HAP-1 (cell line): ENCODE measurements at regions not wholly inside any gene's neighbourhood (a gene's known extent, or its start where the extent isn't known, plus 50 kb on each side); places are given as distances from the start of the nearest gene placed in this dataset.

Experiments used
- DNase-seq, 2 experiments: peaks; one replicate each; pipeline ENCODE4 v3.0.0-alpha.2; 2016 to 2020; ENCODE audit warnings: low spot score in 2 of 2
- H3K27me3 ChIP-seq: fragments of 250-450 bp; sonication (Bioruptor Pico); 2 replicates; pipeline ENCODE4 v1.5.1; 2020; ENCODE audit warnings: low read depth, mild to moderate bottlenecking, moderate library complexity
- H3K36me3 ChIP-seq: fragments of 250-450 bp; sonication (Bioruptor Pico); replicated peaks from 2 replicates; pipeline ENCODE4 v1.5.1; 2020; ENCODE audit warnings: mild to moderate bottlenecking
- H3K4me1 ChIP-seq: fragments of 250-450 bp; sonication (Bioruptor Pico); 2 replicates; pipeline ENCODE4 v1.5.1; 2020; ENCODE audit warnings: mild to moderate bottlenecking
- H3K4me3 ChIP-seq: fragments of 250-450 bp; sonication (Bioruptor Pico); 2 replicates; pipeline ENCODE4 v1.5.1; 2020; ENCODE audit warnings: mild to moderate bottlenecking, moderate library complexity
- H3K9me3 ChIP-seq: fragments of 250-450 bp; sonication (Bioruptor Pico); 2 replicates; pipeline ENCODE4 v1.5.1; 2020; ENCODE audit warnings: mild to moderate bottlenecking, moderate library complexity
- in situ Hi-C: fragments of 300-500 bp; cut with MboI; formaldehyde crosslinking; loops from 3 replicates; pipeline ENCODE4 v1.14.3; 2020; ENCODE audit warnings: low sequenced_read_pairs, inconsistent platforms, mixed read lengths

- Histone ChIP-seq H3K4me3 (no peak overlapping the region), H3K9me3 (no peaks in the 10 kb centered on the region; the same call in 1 of the 2 replicates), H3K4me1 (no peaks in the 10 kb centered on the region), H3K27me3 (no peaks in the 10 kb centered on the region), H3K36me3 (no peaks in the 10 kb centered on the region)
- in situ Hi-C loops = no loop called here
- no peak for DNase-seq
Observed at GRCh38 chr5:3742750-3743149, 147.1 kb downstream of the IRX1 start.

- H3K27me3 ChIP-seq = no peaks in the 10 kb centered on the region
- in situ Hi-C loops = no loop called here
- H3K9me3 ChIP-seq = no peaks in the 10 kb centered on the region; the same call in 1 of the 2 replicates
- DNase-seq = no peak
- H3K36me3 ChIP-seq = no peaks in the 10 kb centered on the region
- no peaks in the 10 kb centered on the region for H3K4me1 ChIP-seq
- H3K4me3 ChIP-seq = no peak overlapping the region
Observed at GRCh38 chr5:3751846-3752245, 156.2 kb downstream of the IRX1 start.

GRCh38 chr5:3778000-3778550 is 182.4 kb downstream of the IRX1 start:
- in situ Hi-C loops = no loop called here

GRCh38 chr5:3778945-3779344 is 183.3 kb downstream of the IRX1 start:
- H3K36me3 ChIP-seq = no peaks in the 10 kb centered on the region
- no peaks in the 10 kb centered on the region for H3K27me3 ChIP-seq
- no peaks in the 10 kb centered on the region for H3K9me3 ChIP-seq
- no peak overlapping the region for H3K4me3 ChIP-seq
- no peaks in the 10 kb centered on the region for H3K4me1 ChIP-seq
- in situ Hi-C loops = no loop called here
- no peak for DNase-seq

More at GRCh38 chr5:3778000-3778550, 182.4 kb downstream of the IRX1 start:
- H3K4me1 ChIP-seq = no peaks in the 10 kb centered on the region
- H3K27me3 ChIP-seq = no peaks in the 10 kb centered on the region
- H3K4me3 ChIP-seq = no peak overlapping the region
- no peaks in the 10 kb centered on the region for H3K36me3 ChIP-seq
- H3K9me3 ChIP-seq = no peaks in the 10 kb centered on the region
- DNase-seq = no peak

- Histone ChIP-seq H3K36me3 (no peaks in the 10 kb centered on the region), H3K4me3 (no peak overlapping the region), H3K9me3 (no peaks in the 10 kb centered on the region), H3K27me3 (no peaks in the 10 kb centered on the region), H3K4me1 (no peaks in the 10 kb centered on the region)
- DNase-seq = no peak
- in situ Hi-C loops = no loop called here
Observed at GRCh38 chr5:3780278-3780677, 184.6 kb downstream of the IRX1 start.

- in situ Hi-C loops = no loop called here
- no peak for DNase-seq
- Histone ChIP-seq H3K4me1 (no peaks in the 10 kb centered on the region), H3K27me3 (no peaks in the 10 kb centered on the region), H3K9me3 (no peaks in the 10 kb centered on the region), H3K36me3 (no peaks in the 10 kb centered on the region), H3K4me3 (no peak overlapping the region)
Observed at GRCh38 chr5:3780907-3781306, 185.3 kb downstream of the IRX1 start.

GRCh38 chr5:3784854-3785253 is 189.2 kb downstream of the IRX1 start:
- in situ Hi-C loops = no loop called here
- no peak overlapping the region for H3K4me3 ChIP-seq
- no peak for DNase-seq
- no peaks in the 10 kb centered on the region for H3K4me1 ChIP-seq
- no peaks in the 10 kb centered on the region for H3K27me3 ChIP-seq
- H3K9me3 ChIP-seq = no peaks in the 10 kb centered on the region
- H3K36me3 ChIP-seq = no peaks in the 10 kb centered on the region

- Histone ChIP-seq H3K36me3 (no peaks in the 10 kb centered on the region), H3K9me3 (no peaks in the 10 kb centered on the region), H3K4me1 (no peaks in the 10 kb centered on the region), H3K4me3 (no peak overlapping the region), H3K27me3 (no peaks in the 10 kb centered on the region)
- no peak for DNase-seq
- in situ Hi-C loops = no loop called here
Observed at GRCh38 chr5:3786165-3786564, 190.5 kb downstream of the IRX1 start.

- Histone ChIP-seq H3K9me3 (no peaks in the 10 kb centered on the region), H3K27me3 (no peaks in the 10 kb centered on the region), H3K4me1 (no peaks in the 10 kb centered on the region), H3K36me3 (no peaks in the 10 kb centered on the region), H3K4me3 (no peak overlapping the region)
- in situ Hi-C loops = no loop called here
- DNase-seq = no peak
Observed at GRCh38 chr5:3786891-3787430, 191.3 kb downstream of the IRX1 start.

GRCh38 chr5:3787604-3788003 is 192.0 kb downstream of the IRX1 start:
- Histone ChIP-seq H3K27me3 (no peaks in the 10 kb centered on the region), H3K9me3 (no peaks in the 10 kb centered on the region), H3K4me3 (no peak overlapping the region), H3K4me1 (no peaks in the 10 kb centered on the region), H3K36me3 (no peaks in the 10 kb centered on the region)
- in situ Hi-C loops = no loop called here
- DNase-seq = no peak

- Histone ChIP-seq H3K9me3 (no peaks in the 10 kb centered on the region), H3K36me3 (no peaks in the 10 kb centered on the region), H3K27me3 (no peaks in the 10 kb centered on the region), H3K4me3 (no peak overlapping the region), H3K4me1 (no peaks in the 10 kb centered on the region)
- DNase-seq = no peak
- in situ Hi-C loops = no loop called here
Observed at GRCh38 chr5:3789519-3790193, 194.0 kb downstream of the IRX1 start.

- Histone ChIP-seq H3K36me3 (no peaks in the 10 kb centered on the region), H3K27me3 (no peaks in the 10 kb centered on the region), H3K9me3 (no peaks in the 10 kb centered on the region), H3K4me1 (no peaks in the 10 kb centered on the region), H3K4me3 (no peak overlapping the region)
- in situ Hi-C loops = no loop called here
- no peak for DNase-seq
Observed at GRCh38 chr5:3793162-3793561, 197.5 kb downstream of the IRX1 start.

- no peaks in the 10 kb centered on the region for H3K27me3 ChIP-seq
- H3K9me3 ChIP-seq = no peaks in the 10 kb centered on the region
- no peaks in the 10 kb centered on the region for H3K4me1 ChIP-seq
- DNase-seq = no peak
- H3K4me3 ChIP-seq = no peak overlapping the region
- no peaks in the 10 kb centered on the region for H3K36me3 ChIP-seq
- in situ Hi-C loops = no loop called here
Observed at GRCh38 chr5:3794611-3795010, 199.0 kb downstream of the IRX1 start.

GRCh38 chr5:3796736-3797135 is 201.1 kb downstream of the IRX1 start:
- H3K4me3 ChIP-seq = no peak overlapping the region
- no peaks in the 10 kb centered on the region for H3K4me1 ChIP-seq
- H3K9me3 ChIP-seq = no peaks in the 10 kb centered on the region
- H3K27me3 ChIP-seq = no peaks in the 10 kb centered on the region
- H3K36me3 ChIP-seq = no peaks in the 10 kb centered on the region
- DNase-seq = no peak
- in situ Hi-C loops = no loop called here
